Uterus (tissue), 2 donors: ENCODE measurements at regions not wholly inside any gene's neighbourhood (a gene's known extent, or its start where the extent isn't known, plus 50 kb on each side); places are given as distances from the start of the nearest gene placed in this dataset.
"Not testable (repeated sequence)": the region's sequence is repeated elsewhere in the genome, so short reads cannot be mapped to it uniquely, and the experiment has no call there.

Experiments used
- CTCF ChIP-seq, 4 experiments: fragments of 200-600 bp in 2 of 4; fragments of 450-650 bp in 2 of 4; sonication (generic) in 2 of 4; IDR thresholded peaks; one replicate each; pipeline ENCODE4 v1.5.1; 2016 to 2019; ENCODE audit warnings: antibody characterized with exemption in 4 of 4, mild to moderate bottlenecking in 2 of 4, moderate library complexity in 1 of 4
- POLR2A ChIP-seq, 2 donors: fragments of 450-650 bp; IDR thresholded peaks; one replicate each; pipeline ENCODE4 v1.6.1; 2016; ENCODE audit warnings: antibody characterized with exemption in 2 of 2, mild to moderate bottlenecking in 1 of 2, moderate library complexity in 1 of 2

- TF ChIP-seq CTCF, POLR2A (IDR thresholded peaks at IDR 0.05): not testable (repeated sequence)
These were observed 63.2 kb downstream of the RESF1 start for GRCh38 chr12:32022387-32022786.
